ENCODE measurements at regions not wholly inside any gene's neighbourhood (a gene's known extent, or its start where the extent isn't known, plus 50 kb on each side); places are given as distances from the start of the nearest gene placed in this dataset.

DNA sequence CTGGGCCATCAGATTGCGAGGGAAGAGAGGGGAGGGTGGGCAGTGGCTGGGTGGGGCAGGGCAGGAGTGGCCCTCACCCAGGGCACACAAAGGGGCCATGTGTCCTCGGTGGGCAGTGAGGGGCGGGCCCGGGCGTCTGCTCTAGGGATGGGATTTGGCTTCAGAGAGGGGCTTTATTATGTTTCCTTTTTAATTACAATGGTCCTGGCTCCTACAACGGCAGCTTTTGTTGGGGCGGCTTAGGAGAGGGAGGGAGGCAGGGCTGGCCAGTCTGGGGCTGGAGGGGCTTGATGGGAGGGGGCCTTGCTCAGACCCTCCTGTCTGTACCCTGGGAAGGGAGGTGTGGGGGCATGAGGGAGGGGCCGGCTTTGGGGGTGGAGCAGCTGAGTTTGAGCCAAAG lies 102.8 kb upstream of the WNT4 start:
- DNase-seq (ENCODE audit: low spot score): no peak

GRCh38 chr1:22246755-22247480 lies 104.0 kb upstream of the WNT4 start:
- DNase-seq (ENCODE audit: low spot score): no peak

GRCh38 chr1:22247527-22248245 lies 104.8 kb upstream of the WNT4 start:
- no peak for DNase-seq (ENCODE audit: low spot score)

DNA sequence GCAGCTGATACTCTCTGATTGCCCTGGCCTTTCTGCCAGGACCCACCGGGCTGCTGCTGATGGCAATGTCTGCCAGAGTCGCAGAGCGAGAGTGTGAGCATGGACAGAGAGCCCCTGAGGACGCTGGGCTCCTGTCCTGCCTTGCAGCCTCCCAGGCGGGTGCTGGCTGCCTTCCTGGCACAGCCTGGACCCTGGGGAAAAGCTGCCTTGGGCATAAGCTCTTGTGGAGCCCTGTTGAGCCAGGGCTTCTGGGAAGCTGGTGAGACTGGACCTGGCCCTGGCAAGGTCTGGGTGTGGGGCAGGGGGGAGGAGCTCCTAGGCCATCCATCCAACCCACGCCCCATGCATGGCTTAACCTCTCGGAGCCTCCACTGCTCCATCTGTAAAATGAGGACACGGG lies 105.8 kb upstream of the WNT4 start:
- no peak for DNase-seq (ENCODE audit: low spot score)

DNA sequence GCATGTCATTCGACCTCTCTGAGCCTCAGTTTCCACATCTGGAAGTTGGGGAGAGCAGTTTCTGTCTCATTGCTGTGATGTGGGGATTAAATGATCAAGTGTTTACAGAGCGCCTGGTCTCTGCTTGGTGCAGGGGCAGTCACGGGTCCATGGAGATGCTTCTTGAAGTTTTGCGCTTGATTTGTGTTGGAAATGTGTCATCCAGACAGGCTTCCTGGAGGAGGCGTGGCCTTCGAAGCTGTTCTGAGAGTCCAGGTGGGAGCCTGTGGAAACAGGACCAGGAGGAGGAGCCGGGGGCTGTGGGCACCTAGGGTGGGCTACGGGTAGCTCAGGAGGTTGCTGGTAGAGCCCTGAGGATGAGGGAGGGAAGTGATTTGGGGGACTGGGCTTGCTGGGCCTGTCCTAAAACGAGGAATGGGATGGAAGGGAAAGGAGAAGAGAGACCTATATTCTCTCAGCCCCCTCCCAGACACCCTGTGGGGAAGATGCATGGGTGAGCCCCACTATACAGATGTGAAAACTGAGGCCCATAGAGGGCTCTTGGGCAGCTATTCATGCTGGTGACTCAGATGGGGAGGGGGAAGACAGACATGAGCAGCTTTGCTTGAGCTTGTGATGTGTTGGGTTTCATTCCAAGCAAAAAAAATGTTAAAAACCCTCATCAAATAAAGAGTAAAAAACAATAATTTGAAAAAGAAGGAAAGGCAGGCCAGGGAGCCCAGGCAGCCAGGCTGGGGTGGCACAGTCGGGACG lies 107.2 kb upstream of the WNT4 start:
- DNase-seq (ENCODE audit: low spot score): no peak

DNA sequence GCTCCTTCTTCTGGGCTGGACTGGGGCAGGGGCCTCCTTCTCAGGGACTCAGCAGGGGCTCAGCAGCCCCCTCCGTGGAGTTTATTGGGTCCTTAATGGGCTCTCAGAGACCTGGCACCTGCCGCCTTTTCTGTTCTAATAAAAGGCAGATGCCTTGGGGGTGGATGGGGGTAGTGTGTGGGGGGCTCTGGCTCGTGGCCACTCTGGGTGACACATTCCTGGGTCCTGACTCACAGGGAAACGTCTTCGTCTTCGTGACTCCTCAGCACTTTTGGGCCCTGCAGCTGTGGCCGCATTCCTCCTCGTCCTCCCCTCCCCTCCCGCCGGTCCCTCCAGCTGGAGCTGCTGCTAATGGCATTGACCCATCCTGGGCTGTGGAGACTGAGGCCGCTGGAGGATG lies 107.8 kb upstream of the WNT4 start:
- DNase-seq (ENCODE audit: low spot score): no peak

GRCh38 chr1:22252251-22252650 lies 109.4 kb upstream of the WNT4 start:
- DNase-seq (ENCODE audit: low spot score): no peak

DNA sequence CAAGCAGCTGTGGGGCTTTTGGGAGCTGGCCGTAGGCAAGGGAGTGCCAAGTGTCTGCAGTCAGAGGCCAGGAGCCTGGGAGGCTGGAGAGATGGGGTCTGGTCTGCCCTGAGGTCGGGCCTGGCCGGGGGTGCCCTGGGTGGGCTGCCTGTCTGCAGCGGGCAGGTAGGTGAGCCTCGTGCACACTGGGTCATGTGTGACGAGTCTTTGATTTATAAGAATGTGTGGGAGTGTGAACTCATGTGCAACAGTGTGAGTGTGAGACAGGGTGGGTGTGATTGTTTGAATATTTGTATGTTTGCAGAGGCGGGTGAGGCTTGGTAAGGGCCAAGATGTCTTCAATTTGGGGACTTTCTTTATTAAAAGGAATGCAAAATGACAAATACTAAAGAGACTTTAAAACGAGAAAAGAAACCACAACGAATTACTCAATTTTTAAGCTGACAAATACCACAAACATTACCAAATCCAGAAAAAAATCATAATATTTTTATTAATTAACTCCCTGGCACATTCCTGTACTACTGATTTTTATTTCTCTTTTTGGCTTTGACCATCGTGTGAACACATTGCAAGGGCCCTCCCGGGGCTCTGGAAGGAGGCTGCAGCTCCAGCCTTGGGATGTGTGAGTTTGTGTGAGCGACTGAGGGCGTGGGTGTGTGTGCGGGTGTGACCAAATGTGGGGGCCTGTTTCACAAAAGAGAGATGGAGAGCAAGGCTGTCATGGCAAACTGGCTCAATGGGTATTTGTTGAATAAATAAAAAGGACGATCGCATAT lies 110.3 kb upstream of the WNT4 start:
- no peak for DNase-seq (ENCODE audit: low spot score)

DNA sequence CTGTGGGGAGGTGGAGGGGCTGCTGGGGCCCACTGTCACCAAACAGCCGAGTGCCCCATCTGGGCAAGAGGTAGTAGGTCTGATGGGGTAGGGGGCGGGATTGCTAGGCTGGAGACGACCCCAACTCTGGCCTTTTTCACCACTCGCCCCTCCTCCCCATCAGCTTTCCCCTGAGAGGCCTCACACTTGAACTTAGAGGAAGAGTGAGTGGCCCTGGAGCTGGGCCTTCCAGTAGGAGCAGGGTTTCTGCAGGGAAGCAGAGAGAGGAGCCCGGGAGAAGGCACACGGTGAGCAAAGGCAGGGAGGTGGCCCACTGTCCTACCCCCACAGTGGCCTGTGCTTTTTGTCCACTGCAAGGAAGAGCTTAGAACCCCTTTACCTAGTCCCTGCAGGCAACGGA lies 111.9 kb upstream of the WNT4 start:
- no peak for DNase-seq (ENCODE audit: low spot score)

DNA sequence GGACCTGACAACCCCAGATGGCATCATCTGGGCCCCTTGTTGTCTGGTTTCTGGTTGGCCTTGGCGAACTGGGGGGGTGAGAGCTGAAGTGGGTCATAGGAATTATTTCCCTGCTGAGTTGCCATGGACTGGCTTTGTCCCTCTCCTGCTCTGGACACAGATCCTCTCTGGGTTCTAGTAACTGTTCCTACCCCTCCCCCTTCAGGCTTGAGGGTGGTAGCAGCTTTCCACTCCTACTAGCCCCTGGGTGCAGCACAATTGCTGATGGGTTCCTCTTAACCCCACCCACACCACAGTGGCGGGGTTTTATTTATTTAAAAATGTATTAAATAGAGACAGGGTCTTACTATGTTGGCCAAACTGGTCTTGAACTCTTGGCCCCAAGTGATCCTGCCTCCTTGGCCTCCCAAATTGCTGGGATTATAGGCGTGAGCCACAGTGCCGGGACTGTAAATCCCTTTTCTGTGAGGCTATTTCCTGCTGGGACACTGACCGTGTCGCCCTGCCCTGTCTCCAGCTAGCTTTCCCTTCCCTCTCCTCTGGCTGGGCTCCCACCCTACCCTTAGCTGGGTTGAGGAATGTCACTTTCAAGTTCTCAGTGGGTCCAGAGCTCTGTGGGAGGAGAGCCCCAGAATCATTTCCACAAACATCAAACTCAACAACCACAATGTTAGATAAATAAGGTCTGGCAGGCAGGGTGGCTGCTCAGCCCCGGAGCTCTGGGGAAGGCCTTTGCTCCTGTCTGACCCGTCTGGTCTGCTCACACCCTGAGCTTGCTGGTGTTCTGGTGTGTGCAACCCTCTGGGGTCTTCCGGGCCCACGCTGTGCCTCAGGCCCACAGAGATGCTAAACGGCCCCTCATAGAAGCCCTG lies 112.7 kb upstream of the WNT4 start:
- DNase-seq (ENCODE audit: low spot score): no peak

DNA sequence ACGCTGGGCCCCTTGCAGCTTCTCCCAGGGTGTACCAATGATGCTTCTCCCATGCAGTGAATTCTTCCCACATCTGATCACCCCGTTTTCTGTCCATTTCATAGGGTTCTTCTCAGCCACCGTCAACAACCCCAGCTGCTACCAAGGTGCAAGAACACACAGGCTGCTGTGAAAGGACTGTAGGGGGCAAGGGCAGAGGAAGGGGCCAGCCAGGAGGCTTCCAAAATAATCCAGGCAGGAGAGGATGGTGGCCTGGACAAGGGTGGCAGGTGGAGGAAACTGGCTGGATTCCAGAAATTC lies 113.3 kb upstream of the WNT4 start:
- no peak for DNase-seq (ENCODE audit: low spot score)

GRCh38 chr1:22257290-22258275 lies 114.7 kb upstream of the WNT4 start:
- no peak for DNase-seq (ENCODE audit: low spot score)

DNA sequence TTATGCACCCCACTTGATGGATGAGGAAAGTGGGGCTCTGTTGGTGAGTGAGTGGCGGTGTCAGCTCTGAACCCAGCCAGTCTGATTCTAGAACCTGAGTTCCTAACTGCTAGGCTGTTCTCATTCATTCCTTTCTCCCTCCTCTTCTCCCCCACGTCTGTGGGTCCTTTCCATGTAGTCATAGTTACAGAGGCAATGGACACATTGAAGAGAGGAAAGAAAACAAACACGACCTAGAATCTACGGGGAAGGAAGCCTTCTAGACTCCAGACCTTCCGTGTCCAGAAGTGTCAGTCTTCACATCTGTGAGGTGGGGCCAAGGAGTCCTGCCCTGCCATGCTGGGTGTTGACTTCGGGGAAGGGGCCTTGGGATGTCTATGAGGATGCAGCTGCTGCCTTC lies 115.8 kb upstream of the WNT4 start:
- DNase-seq (ENCODE audit: low spot score): no peak

- DNase-seq (ENCODE audit: low spot score): no peak
These were observed 116.8 kb upstream of the WNT4 start for GRCh38 chr1:22259551-22260282.

DNA sequence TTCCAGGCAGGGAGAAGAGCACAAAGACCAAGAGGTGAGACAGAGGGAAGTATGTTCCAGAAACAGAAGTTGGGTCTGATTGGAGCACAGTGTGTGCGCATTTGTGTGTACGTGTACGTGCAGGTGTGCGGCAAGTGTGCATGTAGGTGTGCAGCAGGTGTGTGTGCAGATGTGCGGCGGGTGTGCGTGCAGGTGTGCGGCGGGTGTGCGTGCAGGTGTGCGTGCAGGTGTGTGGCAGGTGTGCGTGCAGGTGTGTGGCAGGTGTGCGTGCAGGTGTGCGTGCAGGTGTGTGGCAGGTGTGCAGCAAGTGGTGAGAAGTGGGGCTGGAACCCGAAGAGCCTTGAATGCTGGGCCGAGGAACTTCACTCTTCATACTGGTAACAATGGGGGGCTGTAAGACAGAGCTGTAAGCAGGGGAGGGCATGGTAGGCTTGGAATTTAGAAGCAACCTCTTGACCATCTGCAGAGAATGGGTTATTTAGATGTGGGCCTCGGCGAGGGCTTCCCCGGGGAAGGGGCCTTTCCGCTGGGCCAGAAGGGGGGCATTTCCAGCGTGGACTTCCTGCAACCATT lies 118.0 kb upstream of the WNT4 start:
- no peak for DNase-seq (ENCODE audit: low spot score)

- DNase-seq (ENCODE audit: low spot score): no peak
These were observed 118.7 kb upstream of the WNT4 start for GRCh38 chr1:22261580-22261979.

DNA sequence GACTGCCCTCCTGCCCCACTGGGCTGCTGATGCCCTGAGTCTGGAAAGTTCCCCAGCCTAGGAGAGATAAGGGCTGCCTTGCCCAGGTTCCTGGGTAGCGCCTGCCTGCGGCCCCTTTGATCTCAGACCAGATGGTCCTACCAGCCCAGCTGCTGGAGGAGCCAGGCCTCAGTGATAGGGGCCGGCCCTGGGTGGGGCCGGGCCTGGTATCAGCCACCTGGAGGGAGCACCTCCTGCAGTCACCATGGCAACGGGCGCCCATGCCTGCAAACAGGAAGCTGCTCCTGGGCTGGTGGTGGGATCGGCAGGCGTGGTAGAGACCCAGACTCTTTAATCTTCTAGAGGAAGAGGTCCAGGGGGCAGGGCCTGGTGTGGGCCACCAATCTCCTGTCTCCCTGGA lies 119.7 kb upstream of the WNT4 start:
- DNase-seq (ENCODE audit: low spot score): no peak

- no peak for DNase-seq (ENCODE audit: low spot score)
These were observed 120.5 kb upstream of the WNT4 start for GRCh38 chr1:22263359-22263758.
